ENCODE measurements at regions not wholly inside any gene's neighbourhood (a gene's known extent, or its start where the extent isn't known, plus 50 kb on each side); places are given as distances from the start of the nearest gene placed in this dataset.

DNA sequence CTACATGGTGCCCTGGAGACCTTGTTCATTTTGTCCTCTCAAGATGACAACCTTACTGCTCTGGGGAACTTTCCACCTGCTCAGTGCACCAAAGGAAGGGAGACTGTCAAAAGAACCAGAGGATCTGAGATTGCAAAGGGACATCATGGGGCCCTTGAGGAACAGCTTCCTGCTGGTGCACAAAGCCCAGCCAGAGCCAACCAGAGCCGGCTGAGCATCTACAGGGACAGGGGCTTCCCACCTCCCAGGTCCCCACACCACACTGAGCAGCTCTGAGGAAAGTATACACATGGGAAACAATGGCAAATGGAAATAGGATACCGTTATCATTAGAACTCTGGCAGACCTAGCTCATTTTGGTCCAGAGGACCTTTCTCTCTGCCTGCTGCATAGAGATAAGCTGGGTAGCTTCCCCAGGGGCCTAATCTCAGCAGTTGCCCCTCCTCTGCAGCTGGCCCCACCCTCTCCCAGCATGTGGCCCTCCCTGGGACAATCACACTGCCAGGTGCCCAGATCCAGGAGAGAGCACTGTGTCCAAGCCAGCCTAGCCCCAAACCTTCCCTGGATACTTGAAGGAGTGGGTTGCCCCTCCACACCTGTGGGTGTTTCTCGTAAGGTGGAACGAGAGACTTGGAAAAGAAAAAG is 123.4 kb upstream of the PRR20G start:
- no peaks in the 10 kb centered on the region for H3K36me3 Mint-ChIP-seq (ENCODE audit: low read depth)
- H3K27ac Mint-ChIP-seq: no peak overlapping the region
- no peaks in the 10 kb centered on the region for H3K4me1 Mint-ChIP-seq (ENCODE audit: low read depth)
- peaks cover 25% of the 10 kb centered on the region for H3K27me3 Mint-ChIP-seq
- H3K9me3 Mint-ChIP-seq: no peaks in the 10 kb centered on the region
- H3K4me3 Mint-ChIP-seq: no peak overlapping the region

- Mint-ChIP-seq H3K27me3 (peaks cover 26% of the 10 kb centered on the region), H3K4me1 (ENCODE audit: low read depth) (no peaks in the 10 kb centered on the region), H3K27ac (no peak overlapping the region), H3K9me3 (no peaks in the 10 kb centered on the region), H3K4me3 (no peak overlapping the region), H3K36me3 (ENCODE audit: low read depth) (no peaks in the 10 kb centered on the region)
Measured at GRCh38 chr3:127410678-127411077, 122.8 kb upstream of the PRR20G start.

DNA sequence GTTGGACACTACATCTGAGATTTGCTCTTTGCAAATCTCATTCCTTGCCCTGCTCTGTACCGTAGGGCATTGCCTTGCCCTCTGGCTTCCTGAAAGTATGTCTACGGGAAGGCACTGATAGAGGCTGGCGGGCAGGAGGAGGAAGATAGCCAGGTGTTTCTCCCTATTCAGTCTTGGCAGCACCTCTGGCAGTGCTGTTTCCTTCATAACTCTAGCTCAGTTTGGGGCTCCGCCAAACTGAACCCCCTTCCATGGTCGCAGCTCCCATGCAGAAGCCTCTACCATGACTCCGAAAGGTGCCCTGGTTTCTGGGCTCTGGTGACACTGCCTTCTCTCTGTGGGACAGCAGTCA is 122.3 kb upstream of the PRR20G start:
- no peak overlapping the region for H3K27ac Mint-ChIP-seq
- no peak overlapping the region for H3K4me3 Mint-ChIP-seq
- peaks cover 27% of the 10 kb centered on the region for H3K27me3 Mint-ChIP-seq
- H3K9me3 Mint-ChIP-seq: no peaks in the 10 kb centered on the region
- H3K4me1 Mint-ChIP-seq (ENCODE audit: low read depth): no peaks in the 10 kb centered on the region
- H3K36me3 Mint-ChIP-seq (ENCODE audit: low read depth): no peaks in the 10 kb centered on the region

- Mint-ChIP-seq H3K27me3 (peaks cover 25% of the 10 kb centered on the region), H3K4me1 (ENCODE audit: low read depth) (no peaks in the 10 kb centered on the region), H3K4me3 (no peak overlapping the region), H3K9me3 (no peaks in the 10 kb centered on the region), H3K27ac (no peak overlapping the region), H3K36me3 (ENCODE audit: low read depth) (no peaks in the 10 kb centered on the region)
Measured at GRCh38 chr3:127409421-127410136, 121.7 kb upstream of the PRR20G start.

DNA sequence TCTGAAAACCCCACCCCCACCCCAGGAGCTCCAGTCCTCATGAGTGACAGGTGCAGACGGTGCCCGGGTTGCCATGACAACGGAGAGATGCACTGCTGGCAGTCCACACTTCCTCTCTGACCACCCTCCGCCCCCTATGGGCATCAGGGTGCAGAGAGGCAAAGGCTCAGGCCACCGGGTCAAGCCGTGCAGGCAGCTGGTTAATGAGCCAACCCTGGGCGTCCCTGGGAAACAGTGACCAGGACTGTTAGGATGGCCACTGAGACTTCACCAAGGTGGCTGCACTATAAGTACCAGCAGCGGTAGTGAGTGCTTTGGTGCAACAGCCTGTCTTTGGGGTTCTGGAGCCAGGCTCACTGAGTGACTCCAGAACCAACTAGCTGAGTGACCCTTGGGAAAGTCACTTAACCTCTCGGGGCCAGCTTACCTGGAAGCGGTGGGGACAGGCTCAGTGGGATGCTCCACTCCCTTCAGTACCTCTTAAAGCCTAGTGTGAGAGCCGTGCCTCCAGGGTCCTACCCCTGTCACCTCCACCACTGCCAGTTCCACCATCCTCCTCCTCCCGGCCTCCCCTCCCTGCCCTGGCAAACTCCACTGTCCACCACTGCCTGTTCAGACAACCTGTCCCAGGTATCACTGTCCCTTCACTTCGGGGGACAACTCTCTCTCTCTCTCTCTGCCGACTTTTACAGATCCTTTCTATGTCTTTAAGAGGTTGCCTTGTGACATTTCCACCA is 121.0 kb upstream of the PRR20G start:
- Mint-ChIP-seq H3K36me3 (ENCODE audit: low read depth) (no peaks in the 10 kb centered on the region), H3K9me3 (no peaks in the 10 kb centered on the region), H3K27me3 (peaks cover 19% of the 10 kb centered on the region), H3K4me1 (ENCODE audit: low read depth) (no peaks in the 10 kb centered on the region), H3K4me3 (no peak overlapping the region), H3K27ac (no peak overlapping the region)

- Mint-ChIP-seq H3K27me3 (peaks cover 13% of the 10 kb centered on the region), H3K4me3 (no peak overlapping the region), H3K4me1 (ENCODE audit: low read depth) (no peaks in the 10 kb centered on the region), H3K9me3 (no peaks in the 10 kb centered on the region), H3K27ac (no peak overlapping the region), H3K36me3 (ENCODE audit: low read depth) (no peaks in the 10 kb centered on the region)
Measured at GRCh38 chr3:127408022-127408683, 120.3 kb upstream of the PRR20G start.

DNA sequence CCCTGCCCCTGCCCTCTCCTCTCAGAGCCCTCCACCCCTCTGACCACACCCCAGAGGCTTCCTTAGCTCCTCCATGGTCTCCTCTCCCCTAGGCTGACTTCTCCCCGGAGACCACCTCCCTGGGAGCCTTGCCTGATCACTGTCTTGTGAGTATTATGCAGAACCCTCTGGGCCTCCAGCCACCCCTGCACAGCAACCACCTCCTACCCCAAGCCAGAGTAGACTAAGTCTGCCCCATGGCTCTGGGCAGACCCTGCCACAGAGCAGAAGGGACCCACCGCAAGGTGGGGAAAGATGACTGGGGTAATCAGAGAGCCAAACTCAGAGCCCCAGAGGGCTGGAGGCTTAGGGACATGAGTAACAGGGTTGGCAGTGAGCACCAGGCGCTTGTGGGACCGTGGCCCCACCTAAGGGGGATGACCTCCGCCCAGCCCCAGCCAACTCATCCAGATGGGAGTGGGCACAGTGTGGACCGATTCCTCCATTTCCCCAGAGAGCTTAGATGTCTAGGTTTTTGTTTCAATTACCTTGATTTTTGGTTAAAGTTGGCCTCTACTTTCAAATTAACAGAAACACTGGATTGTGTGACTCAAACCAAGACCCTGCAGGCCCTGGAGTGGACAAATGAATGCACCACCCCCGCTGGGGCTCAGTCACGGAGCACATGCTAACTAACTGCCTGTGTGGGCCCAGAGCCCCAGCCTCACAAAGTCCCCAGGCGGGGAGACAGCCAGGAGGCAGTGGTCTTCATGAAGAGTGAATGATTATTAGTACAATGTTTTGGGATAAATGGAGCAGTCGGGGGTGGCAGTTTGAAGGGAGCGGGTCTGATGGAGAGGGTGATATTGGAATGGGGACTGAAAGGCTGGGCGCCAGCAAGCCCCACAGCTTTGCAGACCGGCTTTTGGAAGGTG is 119.4 kb upstream of the PRR20G start:
- Mint-ChIP-seq H3K27ac (no peak overlapping the region), H3K36me3 (ENCODE audit: low read depth) (no peaks in the 10 kb centered on the region), H3K4me1 (ENCODE audit: low read depth) (no peaks in the 10 kb centered on the region), H3K9me3 (no peaks in the 10 kb centered on the region), H3K27me3 (peaks cover 13% of the 10 kb centered on the region), H3K4me3 (no peak overlapping the region)

GRCh38 chr3:127406309-127407025 is 118.6 kb upstream of the PRR20G start:
- Mint-ChIP-seq H3K4me1 (ENCODE audit: low read depth) (no peaks in the 10 kb centered on the region), H3K9me3 (no peaks in the 10 kb centered on the region), H3K36me3 (ENCODE audit: low read depth) (no peaks in the 10 kb centered on the region), H3K27ac (no peak overlapping the region), H3K4me3 (no peak overlapping the region), H3K27me3 (peaks cover 13% of the 10 kb centered on the region)

DNA sequence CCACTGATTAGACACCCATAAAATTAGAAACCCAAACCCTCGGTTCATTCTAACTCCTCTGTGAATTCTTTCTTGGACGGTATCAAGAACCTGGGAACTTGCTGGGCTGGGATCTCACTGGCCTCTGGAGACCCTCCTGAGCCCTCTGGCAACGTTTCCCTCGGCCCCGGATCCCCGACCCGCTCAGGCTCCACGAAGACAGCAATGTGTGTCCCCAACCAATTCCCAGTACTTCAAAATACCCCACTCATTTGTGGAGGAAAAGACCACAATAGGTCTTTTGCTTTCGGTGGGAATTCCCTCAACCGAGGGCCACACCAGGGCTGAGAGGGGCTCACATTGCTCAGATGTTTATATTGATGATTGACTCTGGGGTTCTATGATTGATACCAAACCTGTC is 117.9 kb upstream of the PRR20G start:
- Mint-ChIP-seq H3K36me3 (ENCODE audit: low read depth) (no peaks in the 10 kb centered on the region), H3K4me1 (ENCODE audit: low read depth) (no peaks in the 10 kb centered on the region), H3K27me3 (peaks cover 13% of the 10 kb centered on the region), H3K9me3 (no peaks in the 10 kb centered on the region), H3K27ac (no peak overlapping the region), H3K4me3 (no peak overlapping the region)

DNA sequence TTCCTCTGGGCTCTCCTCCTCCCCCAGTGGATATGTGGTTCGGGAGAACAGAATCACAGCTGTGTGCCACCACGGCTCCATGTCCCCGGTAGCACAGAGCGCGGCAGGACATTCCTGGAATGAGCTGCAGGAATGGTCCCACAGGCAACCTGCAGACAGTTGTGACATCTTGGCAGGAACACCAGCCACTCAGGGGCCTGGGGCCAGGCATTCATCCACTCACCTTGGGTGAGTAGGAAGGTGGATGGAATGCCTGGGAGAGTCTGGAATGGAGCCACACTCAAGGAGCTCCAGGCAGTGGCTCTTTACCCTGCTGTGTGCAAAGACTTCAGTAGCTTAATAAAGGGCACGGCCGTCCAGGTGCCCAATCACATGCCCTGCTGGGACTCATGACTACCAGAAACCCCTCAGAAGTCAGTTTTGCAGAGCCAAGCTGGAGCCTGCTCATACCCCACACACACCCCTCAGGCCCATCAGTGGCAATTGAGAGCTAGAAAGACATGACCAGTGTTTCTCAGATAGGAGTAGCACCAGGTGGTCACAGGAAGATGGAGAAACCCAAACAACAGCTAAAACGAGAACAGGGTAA is 117.3 kb upstream of the PRR20G start:
- Mint-ChIP-seq H3K27me3 (peaks cover 16% of the 10 kb centered on the region), H3K4me1 (ENCODE audit: low read depth) (no peaks in the 10 kb centered on the region)

DNA sequence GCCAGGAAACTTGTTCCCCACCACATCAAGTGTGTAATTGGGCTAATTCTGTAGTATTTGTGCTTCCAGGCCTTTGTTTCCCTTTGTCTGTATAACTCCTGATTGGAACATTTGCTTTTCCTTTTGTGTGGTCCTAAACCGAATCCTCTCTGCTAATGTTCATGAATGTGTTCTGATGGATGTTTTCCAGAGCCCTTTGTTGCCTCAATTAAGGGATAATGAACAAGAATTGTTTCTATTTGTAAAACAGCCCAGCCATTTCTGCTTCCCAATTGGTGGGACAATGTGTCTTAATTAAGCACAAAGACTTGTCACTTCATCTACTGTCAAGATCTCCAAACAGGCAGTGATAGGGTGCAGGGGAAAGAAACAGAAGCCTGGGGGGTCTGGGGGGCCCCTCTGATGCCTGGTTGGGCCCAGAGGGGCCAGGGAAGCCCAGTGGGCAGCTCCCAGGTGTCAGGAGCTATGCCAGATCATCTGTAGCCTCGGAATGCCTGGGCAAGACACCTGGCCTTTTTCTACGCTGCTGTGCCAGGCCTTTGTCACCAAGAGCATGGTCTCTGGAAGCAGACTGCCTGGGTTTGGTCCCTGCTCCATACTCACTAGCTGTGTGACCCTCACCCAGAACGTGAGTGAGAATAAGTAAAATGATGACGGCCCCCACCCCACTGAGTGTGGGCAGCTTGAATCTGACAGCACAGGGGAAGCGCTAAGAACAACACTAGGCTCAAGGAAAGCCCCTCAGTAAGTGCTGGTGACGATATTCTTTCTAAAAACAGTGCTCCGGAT is 116.6 kb upstream of the PRR20G start:
- Mint-ChIP-seq H3K4me1 (ENCODE audit: low read depth) (no peaks in the 10 kb centered on the region), H3K36me3 (ENCODE audit: low read depth) (no peaks in the 10 kb centered on the region), H3K27me3 (peaks cover 16% of the 10 kb centered on the region), H3K27ac (no peak overlapping the region), H3K4me3 (no peak overlapping the region), H3K9me3 (no peaks in the 10 kb centered on the region)

More for the DNA sequence above, 117.3 kb upstream of the PRR20G start:
- no peaks in the 10 kb centered on the region for H3K36me3 Mint-ChIP-seq (ENCODE audit: low read depth)
- no peaks in the 10 kb centered on the region for H3K9me3 Mint-ChIP-seq
- H3K27ac Mint-ChIP-seq: no peak overlapping the region
- no peak overlapping the region for H3K4me3 Mint-ChIP-seq

GRCh38 chr3:127403795-127404194 is 115.9 kb upstream of the PRR20G start:
- Mint-ChIP-seq H3K4me1 (ENCODE audit: low read depth) (no peaks in the 10 kb centered on the region), H3K27me3 (peaks cover 16% of the 10 kb centered on the region), H3K4me3 (no peak overlapping the region), H3K36me3 (ENCODE audit: low read depth) (no peaks in the 10 kb centered on the region), H3K27ac (no peak overlapping the region), H3K9me3 (no peaks in the 10 kb centered on the region)

- Mint-ChIP-seq H3K27me3 (peaks cover 7% of the 10 kb centered on the region), H3K4me1 (ENCODE audit: low read depth) (no peaks in the 10 kb centered on the region), H3K36me3 (ENCODE audit: low read depth) (no peaks in the 10 kb centered on the region), H3K27ac (no peak overlapping the region), H3K4me3 (no peak overlapping the region), H3K9me3 (no peaks in the 10 kb centered on the region)
Measured at GRCh38 chr3:127399154-127399553, 111.3 kb upstream of the PRR20G start.

Data from stimulated activated naive CD8-positive, alpha-beta T cell treated with anti-CD3 and anti-CD28 coated beads, Interleukin-15, Interleukin-2, amounts not matched to agents 100 ng/mL and 50 ng/mL, for 24 hours (primary cell).